ENCODE measurements at regions not wholly inside any gene's neighbourhood (a gene's known extent, or its start where the extent isn't known, plus 50 kb on each side); places are given as distances from the start of the nearest gene placed in this dataset.

DNA sequence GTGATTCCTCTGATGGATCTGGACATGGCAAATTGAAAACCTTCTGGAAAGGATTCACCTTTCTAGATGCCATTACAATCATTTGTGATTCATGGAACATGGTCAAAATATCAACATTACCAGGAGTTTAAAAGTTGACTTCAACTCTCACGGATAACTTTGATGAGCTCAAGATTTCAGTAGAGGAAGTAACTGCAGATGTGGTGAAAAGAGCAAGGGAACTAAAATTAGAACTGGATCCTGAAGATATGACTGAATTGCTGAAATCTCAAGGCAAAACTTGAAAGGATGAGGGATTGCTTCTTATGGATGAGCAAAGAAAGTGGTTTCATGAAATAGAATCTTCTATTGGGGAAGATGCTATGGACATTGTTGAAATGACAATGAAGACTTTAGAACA is 293.6 kb downstream of the ARHGAP12 start:
- Histone ChIP-seq H3K27me3 (replicated peaks) (no peaks in the 10 kb centered on the region), H3K4me3 (no peak overlapping the region), H3K36me3 (no peaks in the 10 kb centered on the region), H3K9me3 (replicated peaks) (no peaks in the 10 kb centered on the region), H3K4me1 (replicated peaks) (no peaks in the 10 kb centered on the region), H3K27ac (no peak overlapping the region)
- DNase-seq (ENCODE audit: low read depth in 1 of 2, low spot score in 2 of 2), result no peak

GRCh38 chr10:31630861-31631567 is 297.6 kb downstream of the ARHGAP12 start:
- no peaks in the 10 kb centered on the region for H3K27me3 ChIP-seq (replicated peaks)
- H3K27ac ChIP-seq, result no peak overlapping the region
- no peaks in the 10 kb centered on the region for H3K36me3 ChIP-seq
- no peak overlapping the region for H3K4me3 ChIP-seq
- peaks cover 4% of the 10 kb centered on the region; the same call in 1 of the 2 replicates for H3K9me3 ChIP-seq (replicated peaks)
- no peak for DNase-seq (ENCODE audit: low read depth in 1 of 2, low spot score in 2 of 2)
- no peaks in the 10 kb centered on the region for H3K4me1 ChIP-seq (replicated peaks)

GRCh38 chr10:31625566-31625965 is 303.1 kb downstream of the ARHGAP12 start:
- H3K27me3 ChIP-seq (replicated peaks), result no peaks in the 10 kb centered on the region
- DNase-seq (ENCODE audit: low read depth in 1 of 2, low spot score in 2 of 2), result no peak
- no peak overlapping the region for H3K27ac ChIP-seq
- H3K4me3 ChIP-seq, result no peak overlapping the region
- no peaks in the 10 kb centered on the region for H3K36me3 ChIP-seq
- no peaks in the 10 kb centered on the region for H3K4me1 ChIP-seq (replicated peaks)
- peaks cover 6% of the 10 kb centered on the region; the same call in 1 of the 2 replicates for H3K9me3 ChIP-seq (replicated peaks)

GRCh38 chr10:31624611-31625010 is 304.0 kb downstream of the ARHGAP12 start:
- H3K36me3 ChIP-seq, result no peaks in the 10 kb centered on the region
- H3K9me3 ChIP-seq (replicated peaks), result peaks cover 6% of the 10 kb centered on the region; the same call in 1 of the 2 replicates
- DNase-seq (ENCODE audit: low read depth in 1 of 2, low spot score in 2 of 2), result no peak
- no peaks in the 10 kb centered on the region for H3K27me3 ChIP-seq (replicated peaks)
- H3K27ac ChIP-seq, result no peak overlapping the region
- no peaks in the 10 kb centered on the region for H3K4me1 ChIP-seq (replicated peaks)
- no peak overlapping the region for H3K4me3 ChIP-seq

- Histone ChIP-seq H3K9me3 (replicated peaks) (peaks cover 6% of the 10 kb centered on the region; the same call in 1 of the 2 replicates), H3K27me3 (replicated peaks) (no peaks in the 10 kb centered on the region), H3K4me3 (no peak overlapping the region), H3K36me3 (no peaks in the 10 kb centered on the region), H3K27ac (no peak overlapping the region), H3K4me1 (replicated peaks) (no peaks in the 10 kb centered on the region)
- no peak for DNase-seq (ENCODE audit: low read depth in 1 of 2, low spot score in 2 of 2)
Measured at GRCh38 chr10:31623947-31624346, 304.7 kb downstream of the ARHGAP12 start.

DNA sequence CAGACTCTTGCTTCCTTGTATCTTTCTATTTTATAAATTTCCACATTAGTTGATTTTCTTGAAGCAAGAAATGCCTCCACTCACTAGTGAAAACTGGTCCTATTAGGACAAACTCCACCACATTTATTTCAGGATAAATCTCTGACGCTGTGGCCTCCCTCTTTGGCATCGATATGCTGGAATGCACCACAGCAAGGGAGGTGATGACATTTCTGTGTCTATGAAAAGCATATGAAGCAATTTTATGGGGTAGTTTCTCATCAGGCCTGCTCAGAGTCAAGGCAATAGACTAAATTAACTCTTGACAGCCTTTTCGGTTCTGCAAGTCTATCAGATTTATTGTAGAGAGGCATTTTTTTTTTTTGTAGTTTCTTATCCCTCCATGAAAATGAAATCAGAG is 304.4 kb downstream of the ZEB1 start:
- H3K9me3 ChIP-seq (replicated peaks), result peaks cover 6% of the 10 kb centered on the region; the same call in 1 of the 2 replicates
- DNase-seq (ENCODE audit: low read depth in 1 of 2, low spot score in 2 of 2), result no peak
- H3K4me3 ChIP-seq, result no peak overlapping the region
- no peaks in the 10 kb centered on the region for H3K4me1 ChIP-seq (replicated peaks)
- no peaks in the 10 kb centered on the region for H3K36me3 ChIP-seq
- no peaks in the 10 kb centered on the region for H3K27me3 ChIP-seq (replicated peaks)
- H3K27ac ChIP-seq, result no peak overlapping the region

GRCh38 chr10:31622978-31623377 is 304.0 kb downstream of the ZEB1 start:
- H3K27ac ChIP-seq, result no peak overlapping the region
- no peaks in the 10 kb centered on the region for H3K36me3 ChIP-seq
- DNase-seq (ENCODE audit: low read depth in 1 of 2, low spot score in 2 of 2), result no peak
- H3K4me3 ChIP-seq, result no peak overlapping the region
- H3K9me3 ChIP-seq (replicated peaks), result peaks cover 6% of the 10 kb centered on the region; the same call in 1 of the 2 replicates
- H3K4me1 ChIP-seq (replicated peaks), result no peaks in the 10 kb centered on the region
- no peaks in the 10 kb centered on the region for H3K27me3 ChIP-seq (replicated peaks)

- H3K27me3 ChIP-seq (replicated peaks), result no peaks in the 10 kb centered on the region
- no peaks in the 10 kb centered on the region for H3K36me3 ChIP-seq
- DNase-seq (ENCODE audit: low read depth in 1 of 2, low spot score in 2 of 2), result no peak
- no peaks in the 10 kb centered on the region for H3K4me1 ChIP-seq (replicated peaks)
- H3K4me3 ChIP-seq, result no peak overlapping the region
- no peak overlapping the region for H3K27ac ChIP-seq
- H3K9me3 ChIP-seq (replicated peaks), result peaks cover 6% of the 10 kb centered on the region; the same call in 1 of the 2 replicates
Measured at GRCh38 chr10:31621733-31622132, 302.7 kb downstream of the ZEB1 start.

- H3K27me3 ChIP-seq (replicated peaks), result no peaks in the 10 kb centered on the region
- H3K36me3 ChIP-seq, result no peaks in the 10 kb centered on the region
- H3K4me1 ChIP-seq (replicated peaks), result no peaks in the 10 kb centered on the region
- H3K27ac ChIP-seq, result no peak overlapping the region
- no peak overlapping the region for H3K4me3 ChIP-seq
- no peak for DNase-seq (ENCODE audit: low read depth in 1 of 2, low spot score in 2 of 2)
- no peaks in the 10 kb centered on the region for H3K9me3 ChIP-seq (replicated peaks)
Measured at GRCh38 chr10:31620226-31621151, 301.5 kb downstream of the ZEB1 start.

DNA sequence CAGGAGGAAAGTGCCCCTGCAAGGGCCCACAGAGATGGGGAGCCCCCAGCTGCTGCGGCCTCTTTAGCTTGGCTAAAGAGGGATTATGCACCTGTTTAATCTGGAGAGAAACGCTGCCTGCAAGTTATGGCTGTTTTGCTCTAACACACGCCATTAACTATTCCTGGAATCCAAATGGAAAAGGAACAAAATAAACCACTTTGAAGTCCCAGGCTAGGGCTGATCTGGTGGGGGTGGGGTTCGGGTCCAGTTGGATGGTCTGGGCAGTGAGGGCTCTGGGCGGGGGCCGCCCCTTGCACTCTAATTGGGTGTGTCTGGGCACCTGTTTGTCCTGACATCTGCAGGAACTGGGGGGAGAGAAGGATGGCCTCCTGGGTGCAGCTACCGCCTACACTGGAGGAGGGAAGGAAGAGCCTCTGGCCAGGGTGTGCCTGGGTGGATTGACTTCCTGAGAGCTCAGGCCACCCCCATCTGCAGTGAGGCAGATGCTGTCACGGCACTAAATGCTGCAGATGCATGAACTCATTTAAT is 300.6 kb downstream of the ZEB1 start:
- no peaks in the 10 kb centered on the region for H3K36me3 ChIP-seq
- H3K27me3 ChIP-seq (replicated peaks), result no peaks in the 10 kb centered on the region
- DNase-seq (ENCODE audit: low read depth in 1 of 2, low spot score in 2 of 2), result no peak
- H3K4me3 ChIP-seq, result no peak overlapping the region
- H3K27ac ChIP-seq, result no peak overlapping the region
- no peaks in the 10 kb centered on the region for H3K4me1 ChIP-seq (replicated peaks)
- no peaks in the 10 kb centered on the region; the same call in 1 of the 2 replicates for H3K9me3 ChIP-seq (replicated peaks)

DNA sequence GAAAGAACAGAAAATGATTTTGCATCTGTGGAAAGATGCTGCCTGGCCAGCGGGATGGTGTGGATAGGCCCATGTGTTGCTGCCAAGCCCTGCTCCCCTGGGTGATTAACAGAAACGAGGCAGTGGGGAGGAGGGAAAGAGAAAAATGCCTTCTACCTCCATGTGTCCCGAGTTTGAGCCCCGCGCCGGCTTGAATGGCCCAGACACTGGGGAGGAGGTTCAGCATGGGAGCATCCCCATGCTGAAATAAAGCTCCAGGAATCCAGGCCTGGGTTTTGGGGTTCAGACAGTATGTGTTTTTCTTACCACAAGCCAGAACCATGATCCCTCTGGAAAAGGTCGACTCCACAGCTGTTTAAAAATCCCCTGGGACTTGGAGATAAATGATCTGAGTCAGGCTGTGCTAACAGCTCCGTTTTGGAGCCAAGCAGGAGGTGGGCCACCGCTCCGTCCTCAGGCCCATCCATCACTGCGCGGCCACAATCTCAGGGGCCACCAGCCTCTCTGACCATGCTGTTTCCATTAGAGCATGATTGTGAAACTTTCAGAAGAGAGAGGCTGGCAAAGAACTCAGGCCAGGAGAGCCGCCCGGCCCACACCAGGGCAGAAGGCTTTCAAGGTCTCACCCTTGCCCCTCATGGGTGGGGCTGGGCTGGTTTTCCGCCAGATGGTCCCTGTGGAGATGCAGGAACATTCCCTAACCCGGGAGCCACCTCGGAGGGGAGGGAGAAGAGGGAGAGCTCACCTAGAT is 299.7 kb downstream of the ZEB1 start:
- Histone ChIP-seq H3K27ac (no peak overlapping the region), H3K27me3 (replicated peaks) (no peaks in the 10 kb centered on the region)

GRCh38 chr10:31617757-31618156 is 298.7 kb downstream of the ZEB1 start:
- no peaks in the 10 kb centered on the region; the same call in 1 of the 2 replicates for H3K9me3 ChIP-seq (replicated peaks)
- no peak for DNase-seq (ENCODE audit: low read depth in 1 of 2, low spot score in 2 of 2)
- no peaks in the 10 kb centered on the region for H3K36me3 ChIP-seq
- H3K4me1 ChIP-seq (replicated peaks), result no peaks in the 10 kb centered on the region
- no peaks in the 10 kb centered on the region for H3K27me3 ChIP-seq (replicated peaks)
- no peak overlapping the region for H3K4me3 ChIP-seq
- H3K27ac ChIP-seq, result no peak overlapping the region

More for the DNA sequence above, 299.7 kb downstream of the ZEB1 start:
- H3K36me3 ChIP-seq, result no peaks in the 10 kb centered on the region
- no peak for DNase-seq (ENCODE audit: low read depth in 1 of 2, low spot score in 2 of 2)
- H3K4me3 ChIP-seq, result no peak overlapping the region
- no peaks in the 10 kb centered on the region for H3K4me1 ChIP-seq (replicated peaks)
- H3K9me3 ChIP-seq (replicated peaks), result no peaks in the 10 kb centered on the region; the same call in 1 of the 2 replicates

DNA sequence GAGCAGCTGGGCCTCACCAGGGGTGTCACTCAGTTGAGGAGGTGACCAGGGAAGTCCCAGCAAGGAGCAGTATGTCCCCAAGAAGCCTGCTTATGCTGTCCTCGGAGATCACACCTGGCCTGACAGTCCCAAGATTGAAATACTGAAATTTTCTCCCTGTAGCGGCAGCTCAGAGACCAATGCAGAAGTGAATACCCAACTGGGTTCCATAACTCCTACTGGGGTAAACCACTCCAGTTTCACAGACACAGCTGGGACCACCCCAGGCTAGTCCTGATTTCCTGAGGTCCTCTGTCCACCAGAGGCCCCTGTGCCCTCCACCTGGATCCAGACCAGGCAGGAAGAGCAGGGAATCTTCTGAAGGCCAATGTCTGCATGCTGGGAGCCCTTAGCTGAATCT is 298.1 kb downstream of the ZEB1 start:
- no peak for DNase-seq (ENCODE audit: low read depth in 1 of 2, low spot score in 2 of 2)
- no peaks in the 10 kb centered on the region; the same call in 1 of the 2 replicates for H3K9me3 ChIP-seq (replicated peaks)
- H3K27me3 ChIP-seq (replicated peaks), result no peaks in the 10 kb centered on the region
- peaks cover 6% of the 10 kb centered on the region for H3K4me1 ChIP-seq (replicated peaks)
- H3K27ac ChIP-seq, result no peak overlapping the region
- H3K36me3 ChIP-seq, result no peaks in the 10 kb centered on the region
- no peak overlapping the region for H3K4me3 ChIP-seq

Data from SJSA1 (cell line).